H9 (cell line): ENCODE measurements at regions not wholly inside any gene's neighbourhood (a gene's known extent, or its start where the extent isn't known, plus 50 kb on each side); places are given as distances from the start of the nearest gene placed in this dataset.

ENCODE experiments used
- DNase-seq: peaks from one replicate; pipeline ENCODE4 v3.0.0-alpha.2; 2017
- H2AFZ ChIP-seq: one replicate; pipeline ENCODE4 v1.6.1; 2013; ENCODE audit warnings: mild to moderate bottlenecking, low read length, control low read depth, moderate library complexity
- H2AK5ac ChIP-seq: 2 replicates; pipeline ENCODE4 v1.6.1; 2013; ENCODE audit warnings: low read length, control low read depth, mixed read lengths; ENCODE audit not compliant: insufficient read length
- H2BK120ac ChIP-seq: one replicate; pipeline ENCODE4 v1.6.1; 2013; ENCODE audit warnings: low read depth, mild to moderate bottlenecking, low read length, control low read depth, inconsistent platforms; ENCODE audit not compliant: poor library complexity, severe bottlenecking
- H2BK12ac ChIP-seq: 2 replicates; pipeline ENCODE4 v1.6.1; 2013; ENCODE audit warnings: low read length, control low read depth, mixed read lengths, low read depth; ENCODE audit not compliant: insufficient read length
- H2BK15ac ChIP-seq: 2 replicates; pipeline ENCODE4 v1.6.1; 2013; ENCODE audit warnings: low read depth, low read length, control low read depth
- H2BK20ac ChIP-seq: one replicate; pipeline ENCODE4 v1.6.1; 2013; ENCODE audit warnings: low read depth, mild to moderate bottlenecking, low read length, control low read depth, inconsistent platforms; ENCODE audit not compliant: poor library complexity, severe bottlenecking
- H2BK5ac ChIP-seq: 2 replicates; pipeline ENCODE4 v1.6.1; 2013; ENCODE audit warnings: low read length, control low read depth, mixed read lengths; ENCODE audit not compliant: insufficient read length
- H3K14ac ChIP-seq: 2 replicates; pipeline ENCODE4 v1.6.1; 2013; ENCODE audit warnings: low read length, control low read depth; ENCODE audit not compliant: insufficient read depth
- H3K18ac ChIP-seq: 2 replicates; pipeline ENCODE4 v1.6.1; 2013; ENCODE audit warnings: low read depth, mild to moderate bottlenecking, mixed read lengths, low read length, control low read depth; ENCODE audit not compliant: insufficient read length
- H3K23ac ChIP-seq: 2 replicates; pipeline ENCODE4 v1.6.1; 2013; ENCODE audit warnings: low read length, control low read depth, mixed read lengths, low read depth; ENCODE audit not compliant: insufficient read length
- H3K23me2 ChIP-seq: 2 replicates; pipeline ENCODE4 v1.6.1; 2013; ENCODE audit warnings: low read depth, mild to moderate bottlenecking, mixed read lengths, low read length, control low read depth; ENCODE audit not compliant: insufficient read length, poor library complexity, severe bottlenecking
- H3K27ac ChIP-seq: 2 replicates; pipeline ENCODE4 v1.5.1; 2013; ENCODE audit warnings: low read length, control low read depth, mixed read lengths, low read depth; ENCODE audit not compliant: insufficient read length
- H3K27me3 ChIP-seq: 2 replicates; pipeline ENCODE4 v1.6.1; 2013; ENCODE audit warnings: low read length, control low read depth, inconsistent platforms; ENCODE audit not compliant: insufficient read depth
- H3K4ac ChIP-seq: 2 replicates; pipeline ENCODE4 v1.6.1; 2013; ENCODE audit warnings: low read depth, mild to moderate bottlenecking, control low read depth, inconsistent platforms, low read length, moderate library complexity
- H3K4me1 ChIP-seq: 2 replicates; pipeline ENCODE4 v1.6.1; 2013; ENCODE audit warnings: low read length, control low read depth, inconsistent platforms; ENCODE audit not compliant: insufficient read depth
- H3K4me2 ChIP-seq: 2 replicates; pipeline ENCODE4 v1.6.1; 2013; ENCODE audit warnings: low read length, control low read depth, mixed read lengths; ENCODE audit not compliant: insufficient read length, insufficient read depth
- H3K56ac ChIP-seq: 2 replicates; pipeline ENCODE4 v1.6.1; 2013; ENCODE audit warnings: low read depth, mild to moderate bottlenecking, mixed read lengths, low read length, control low read depth; ENCODE audit not compliant: insufficient read length
- H3K79me1 ChIP-seq: 2 replicates; pipeline ENCODE4 v1.6.1; 2013; ENCODE audit warnings: low read depth, mild to moderate bottlenecking, moderate library complexity, low read length, control low read depth, inconsistent platforms; ENCODE audit not compliant: insufficient read depth, poor library complexity, severe bottlenecking
- H3K79me2 ChIP-seq: 2 replicates; pipeline ENCODE4 v1.6.1; 2013; ENCODE audit warnings: low read length, control low read depth, inconsistent platforms; ENCODE audit not compliant: insufficient read depth
- H3K9ac ChIP-seq: 2 replicates; pipeline ENCODE4 v1.6.1; 2013; ENCODE audit warnings: low read length, control low read depth, mixed read lengths; ENCODE audit not compliant: insufficient read length; ENCODE audit errors: extremely low read depth
- H3K9me3 ChIP-seq: one replicate; pipeline ENCODE4 v1.6.1; 2013; ENCODE audit warnings: low read depth, low read length, inconsistent platforms; ENCODE audit not compliant: control insufficient read depth
- H3T11ph ChIP-seq: one replicate; pipeline ENCODE4 v1.6.1; 2013; ENCODE audit warnings: mild to moderate bottlenecking, low read length, control low read depth, inconsistent platforms
- H4K20me1 ChIP-seq: one replicate; pipeline ENCODE4 v1.6.1; 2013; ENCODE audit not compliant: control insufficient read depth, insufficient read length, insufficient read depth
- H4K5ac ChIP-seq: 2 replicates; pipeline ENCODE4 v1.6.1; 2013; ENCODE audit warnings: low read depth, mild to moderate bottlenecking, mixed read lengths, low read length, control low read depth; ENCODE audit not compliant: insufficient read length
- H4K8ac ChIP-seq: replicated peaks from 2 replicates; pipeline ENCODE4 v1.6.1; 2013; ENCODE audit warnings: low read length, control low read depth, mixed read lengths, low read depth; ENCODE audit not compliant: insufficient read length
- H4K91ac ChIP-seq: 2 replicates; pipeline ENCODE4 v1.6.1; 2013; ENCODE audit warnings: low read depth, mild to moderate bottlenecking, moderate library complexity, mixed read lengths, low read length, control low read depth; ENCODE audit not compliant: insufficient read length
- H3K27ac Mint-ChIP-seq, 3 experiments: 2 replicates in 2 of 3; 3 replicates in 1 of 3; pipeline ENCODE4 v1.8.0; 2020 to 2021; ENCODE audit warnings: mixed read lengths in 3 of 3, mild to moderate bottlenecking in 1 of 3, moderate library complexity in 1 of 3
- H3K27me3 Mint-ChIP-seq: 2 replicates; pipeline ENCODE4 v1.8.0; 2021; ENCODE audit warnings: low read depth, mild to moderate bottlenecking, moderate library complexity, mixed read lengths
- H3K36me3 Mint-ChIP-seq, 3 experiments: 2 replicates in 2 of 3; 3 replicates in 1 of 3; pipeline ENCODE4 v1.8.0; 2020 to 2021; ENCODE audit warnings: low read depth in 3 of 3, mixed read lengths in 3 of 3; ENCODE audit not compliant: insufficient read depth in 1 of 3
- H3K4me1 Mint-ChIP-seq, 2 experiments: 2 replicates each; pipeline ENCODE4 v1.8.0; 2020; ENCODE audit warnings: mixed read lengths in 2 of 2
- H3K4me3 Mint-ChIP-seq, 2 experiments: 2 replicates in 1 of 2; 3 replicates in 1 of 2; pipeline ENCODE4 v1.8.0; 2020 to 2021; ENCODE audit warnings: mild to moderate bottlenecking in 2 of 2, mixed read lengths in 2 of 2, moderate library complexity in 1 of 2
- H3K9me3 Mint-ChIP-seq, 2 experiments: 2 replicates in 1 of 2; 3 replicates in 1 of 2; pipeline ENCODE4 v1.8.0; 2020; ENCODE audit warnings: mild to moderate bottlenecking in 2 of 2, mixed read lengths in 2 of 2, moderate library complexity in 1 of 2
- CTCF ChIP-seq: fragments of 200-600 bp; sonication (generic); conservative IDR thresholded peaks from 3 replicates; pipeline ENCODE4 v1.8.0; 2021; ENCODE audit warnings: antibody characterized with exemption, mild to moderate bottlenecking
- WGBS: extraction: QIAGEN DNeasy Blood & Tissue Kit; methylation state at CpG from one replicate; pipeline ENCODE4 v1.1.7; 2013; ENCODE audit warnings: missing lambda C conversion rate, low lambda C conversion rate, mixed read lengths; ENCODE audit not compliant: insufficient read length; ENCODE audit errors: extremely low coverage; 5-methylcytosine and 5-hydroxymethylcytosine counted together

- no CpG with 5 or more reads among the region's 3 CpGs for WGBS
- H3T11ph ChIP-seq = no peak overlapping the region
- no peak overlapping the region for H2BK15ac ChIP-seq
- H2AK5ac ChIP-seq = no peak overlapping the region
- no peak overlapping the region for H4K5ac ChIP-seq
- no peak overlapping the region for H2BK12ac ChIP-seq
- no peak for TF ChIP-seq CTCF
- no peak overlapping the region for H2BK120ac ChIP-seq
- H3K79me1 ChIP-seq = no peaks in the 10 kb centered on the region
- H2BK20ac ChIP-seq = no peak overlapping the region
- H3K27me3 ChIP-seq = no peaks in the 10 kb centered on the region
- H3K4ac ChIP-seq = no peak overlapping the region
- no peaks in the 10 kb centered on the region for H4K20me1 ChIP-seq
- H4K91ac ChIP-seq = no peak overlapping the region
- no peak overlapping the region for H2AFZ ChIP-seq
- peaks cover 43 to 52% of the 10 kb centered on the region in 2 experiments for H3K9me3 Mint-ChIP-seq
- H3K27me3 Mint-ChIP-seq = no peaks in the 10 kb centered on the region; the same call in 1 of the 2 replicates
- H3K23ac ChIP-seq = no peak overlapping the region
- no peaks in the 10 kb centered on the region for H3K4me1 ChIP-seq
- H3K9ac ChIP-seq = no peak overlapping the region
- no peaks in the 10 kb centered on the region for H3K4me1 Mint-ChIP-seq
- no peaks in the 10 kb centered on the region for H3K23me2 ChIP-seq
- no peak overlapping the region for H3K56ac ChIP-seq
- H3K18ac ChIP-seq = no peak overlapping the region
- H4K8ac ChIP-seq = no peak overlapping the region
- no peak overlapping the region for H3K27ac ChIP-seq
- no peak for DNase-seq
- H3K9me3 ChIP-seq = peaks cover 10% of the 10 kb centered on the region
- H3K79me2 ChIP-seq = no peaks in the 10 kb centered on the region
- H3K36me3 Mint-ChIP-seq = peaks cover 13 to 42% (median 22%) of the 10 kb centered on the region in 3 experiments
- H3K27ac Mint-ChIP-seq = no peak overlapping the region
- no peak overlapping the region for H3K14ac ChIP-seq
- no peak overlapping the region for H3K4me2 ChIP-seq
- H2BK5ac ChIP-seq = no peak overlapping the region
- no peak overlapping the region for H3K4me3 Mint-ChIP-seq
Measured at GRCh38 chr7:46257761-46258448, 336.8 kb upstream of the IGFBP3 start.
